Inflammatory macrophage treated with lipopolysaccharide for 4 hours (primary cell): ENCODE measurements at regions not wholly inside any gene's neighbourhood (a gene's known extent, or its start where the extent isn't known, plus 50 kb on each side); places are given as distances from the start of the nearest gene placed in this dataset.

Source experiments
- DNase-seq: peaks from one replicate; pipeline ENCODE4 v3.0.0-alpha.2; 2020

- DNase-seq: no peak
These were observed 641.3 kb upstream of the KLF4 start for GRCh38 chr9:108130905-108131304.

- DNase-seq: peak; percentile 25
These were observed 636.1 kb upstream of the KLF4 start for GRCh38 chr9:108125625-108126024.

GRCh38 chr9:108119530-108120113 is 630.1 kb upstream of the KLF4 start:
- no peak for DNase-seq

GRCh38 chr9:108117795-108118194 is 628.2 kb upstream of the KLF4 start:
- DNase-seq: no peak

- no peak for DNase-seq
These were observed 627.7 kb upstream of the KLF4 start for GRCh38 chr9:108117306-108117705.

GRCh38 chr9:108113596-108113995 is 624.0 kb upstream of the KLF4 start:
- DNase-seq: peak; percentile 28

- DNase-seq: no peak
These were observed 620.5 kb upstream of the KLF4 start for GRCh38 chr9:108109927-108110690.

- no peak for DNase-seq
These were observed 619.4 kb upstream of the KLF4 start for GRCh38 chr9:108108852-108109448.

GRCh38 chr9:108108280-108108851 is 618.8 kb upstream of the KLF4 start:
- no peak for DNase-seq

GRCh38 chr9:108105885-108106284 is 616.3 kb upstream of the KLF4 start:
- DNase-seq: no peak

GRCh38 chr9:108104991-108105390 is 615.4 kb upstream of the KLF4 start:
- DNase-seq: no peak

GRCh38 chr9:108103046-108103693 is 613.6 kb upstream of the KLF4 start:
- DNase-seq: no peak

GRCh38 chr9:108101410-108101809 is 611.8 kb upstream of the KLF4 start:
- no peak for DNase-seq

- no peak for DNase-seq
These were observed 611.0 kb upstream of the KLF4 start for GRCh38 chr9:108100571-108100970.

- no peak for DNase-seq
These were observed 610.3 kb upstream of the KLF4 start for GRCh38 chr9:108099854-108100253.

- DNase-seq: no peak
These were observed 605.9 kb upstream of the KLF4 start for GRCh38 chr9:108095496-108095895.

- no peak for DNase-seq
These were observed 605.1 kb upstream of the KLF4 start for GRCh38 chr9:108094676-108094993.

- DNase-seq: no peak
These were observed 604.5 kb upstream of the KLF4 start for GRCh38 chr9:108093773-108094675.

GRCh38 chr9:108088916-108089315 is 599.3 kb upstream of the KLF4 start:
- DNase-seq: no peak

GRCh38 chr9:108087781-108088180 is 598.2 kb upstream of the KLF4 start:
- DNase-seq: no peak

GRCh38 chr9:108086624-108087023 is 597.1 kb upstream of the KLF4 start:
- no peak for DNase-seq

- no peak for DNase-seq
These were observed 595.7 kb upstream of the KLF4 start for GRCh38 chr9:108085294-108085693.
